DMS153 treated with DMSO at 0.1 percent for 48 hours (cell line): ENCODE measurements at regions not wholly inside any gene's neighbourhood (a gene's known extent, or its start where the extent isn't known, plus 50 kb on each side); places are given as distances from the start of the nearest gene placed in this dataset.
"Not testable (repeated sequence)": the region's sequence is repeated elsewhere in the genome, so short reads cannot be mapped to it uniquely, and the experiment has no call there.

Experiments
- DNase-seq: peaks from one replicate; lab custom pipeline; 2025; ENCODE audit not compliant: unreplicated experiment; lab: John Stamatoyannopoulos, UW

- DNase-seq: no peak
These were observed 187.8 kb downstream of the ZNF516 start for GRCh38 chr18:76307293-76307690.

DNA sequence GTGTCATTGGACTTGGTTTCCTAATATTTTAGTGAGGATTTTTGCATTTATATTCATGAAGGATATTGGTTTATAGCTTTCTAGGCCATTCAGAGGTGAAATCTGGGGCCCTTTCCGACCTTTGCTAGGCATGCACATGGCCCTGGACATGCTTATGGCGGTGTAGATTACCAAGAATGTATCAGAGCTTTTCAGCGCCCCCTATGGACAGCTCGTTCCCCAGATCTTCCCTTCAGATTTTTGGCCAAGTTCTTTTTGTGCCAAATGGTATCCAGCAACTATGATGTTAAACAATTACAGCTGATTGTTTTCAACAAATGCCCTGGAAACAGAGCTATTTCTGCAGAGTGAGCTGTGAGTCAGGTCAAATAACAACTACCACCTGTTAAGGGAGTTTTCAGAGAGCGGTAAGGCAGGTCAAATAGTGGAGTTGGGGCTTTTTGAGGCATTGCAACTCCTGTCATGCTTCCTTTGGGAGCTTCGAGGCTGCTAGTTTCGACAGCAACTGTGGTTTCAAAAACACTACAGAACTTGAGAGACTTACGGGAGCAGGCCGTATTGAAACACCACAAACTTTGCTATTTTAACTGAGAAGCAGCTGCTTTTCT lies 188.3 kb downstream of the ZNF516 start:
- DNase-seq: no peak

- no peak for DNase-seq
These were observed 209.2 kb downstream of the ZNF516 start for GRCh38 chr18:76285866-76286265.

GRCh38 chr18:76281565-76281964 lies 213.5 kb downstream of the ZNF516 start:
- DNase-seq: no peak

GRCh38 chr18:76277801-76278200 lies 217.2 kb downstream of the ZNF516 start:
- DNase-seq: no peak

- no peak for DNase-seq
These were observed 219.2 kb downstream of the ZNF516 start for GRCh38 chr18:76275727-76276313.

DNA sequence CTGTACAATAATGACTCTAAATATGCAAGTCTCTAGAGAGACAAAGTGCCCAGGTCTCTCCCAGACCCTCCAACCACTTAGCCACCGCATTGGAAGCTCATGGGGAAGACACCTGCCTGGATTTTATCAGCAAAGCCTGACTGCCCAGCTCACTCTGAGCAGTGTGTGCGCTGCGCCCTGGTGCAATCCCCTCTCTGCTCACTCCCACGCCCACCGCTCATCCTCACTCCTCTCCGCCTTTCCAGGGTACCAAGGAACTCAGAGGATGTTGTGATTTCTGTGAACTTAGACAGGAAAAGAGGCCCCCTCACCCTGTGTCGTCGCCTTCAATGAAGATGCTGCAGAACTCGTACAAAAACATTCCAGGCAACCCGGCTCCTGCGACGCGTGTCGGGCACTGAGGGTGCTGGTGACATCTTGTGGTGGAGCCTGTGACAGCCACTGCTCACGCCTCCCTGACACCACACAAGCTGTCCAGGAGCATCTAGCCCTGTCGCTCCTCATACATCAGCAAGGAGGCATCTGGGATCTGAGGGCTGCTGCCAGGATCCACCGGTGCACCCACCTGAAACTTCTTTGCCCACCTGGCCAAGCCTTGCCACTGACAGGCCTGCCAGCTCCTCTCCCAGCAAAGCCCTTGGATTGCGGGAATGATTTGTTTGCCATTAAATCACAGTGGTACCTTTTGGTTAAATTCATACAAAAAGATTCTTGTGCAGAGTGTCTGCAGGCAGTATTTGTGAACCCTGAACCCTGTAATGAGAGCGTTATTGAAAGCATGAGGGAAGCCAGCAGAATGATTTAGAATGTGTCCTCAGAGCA lies 220.4 kb downstream of the ZNF516 start:
- DNase-seq: no peak

DNA sequence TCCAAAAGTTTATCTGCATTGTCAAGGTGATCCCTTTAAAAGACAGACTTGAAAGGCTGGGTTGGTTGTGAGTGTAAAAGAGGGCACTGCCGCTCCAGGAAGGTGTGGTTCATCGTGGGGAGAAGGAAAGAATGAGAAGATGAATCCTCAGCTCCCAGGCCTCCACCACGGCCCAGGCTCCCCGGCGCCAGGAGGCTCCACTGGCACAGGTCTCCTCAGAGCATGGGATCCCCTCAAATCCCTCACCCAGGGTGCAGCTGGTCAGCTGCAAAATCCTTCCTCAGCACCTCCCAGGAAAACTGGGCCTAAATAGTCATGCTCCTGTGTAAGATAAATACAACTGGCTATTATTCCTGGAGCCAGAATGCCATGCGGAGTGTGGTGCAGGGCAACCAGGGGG lies 221.1 kb downstream of the ZNF516 start:
- no peak for DNase-seq

- no peak for DNase-seq
These were observed 222.0 kb downstream of the ZNF516 start for GRCh38 chr18:76273036-76273545.

DNA sequence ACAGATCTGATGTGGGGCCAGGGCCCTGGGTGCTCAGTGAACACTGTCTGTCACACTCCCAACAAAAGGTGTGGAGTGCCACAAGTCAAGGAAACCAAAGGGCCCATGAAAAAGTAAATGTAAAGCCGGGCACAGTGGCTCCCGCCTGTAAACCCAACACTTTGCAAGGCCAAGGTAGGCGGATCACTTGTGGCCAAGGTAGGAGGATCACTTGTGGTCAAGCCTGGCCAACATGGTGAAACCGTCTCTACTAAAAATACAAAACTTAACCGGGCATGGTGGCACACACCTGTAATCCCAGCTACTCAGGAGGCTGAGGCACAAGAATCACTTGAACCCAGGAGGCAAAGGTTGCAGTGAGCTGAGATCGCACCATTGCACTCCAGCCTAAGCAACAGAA lies 227.6 kb downstream of the ZNF516 start:
- DNase-seq: not testable (repeated sequence)

DNA sequence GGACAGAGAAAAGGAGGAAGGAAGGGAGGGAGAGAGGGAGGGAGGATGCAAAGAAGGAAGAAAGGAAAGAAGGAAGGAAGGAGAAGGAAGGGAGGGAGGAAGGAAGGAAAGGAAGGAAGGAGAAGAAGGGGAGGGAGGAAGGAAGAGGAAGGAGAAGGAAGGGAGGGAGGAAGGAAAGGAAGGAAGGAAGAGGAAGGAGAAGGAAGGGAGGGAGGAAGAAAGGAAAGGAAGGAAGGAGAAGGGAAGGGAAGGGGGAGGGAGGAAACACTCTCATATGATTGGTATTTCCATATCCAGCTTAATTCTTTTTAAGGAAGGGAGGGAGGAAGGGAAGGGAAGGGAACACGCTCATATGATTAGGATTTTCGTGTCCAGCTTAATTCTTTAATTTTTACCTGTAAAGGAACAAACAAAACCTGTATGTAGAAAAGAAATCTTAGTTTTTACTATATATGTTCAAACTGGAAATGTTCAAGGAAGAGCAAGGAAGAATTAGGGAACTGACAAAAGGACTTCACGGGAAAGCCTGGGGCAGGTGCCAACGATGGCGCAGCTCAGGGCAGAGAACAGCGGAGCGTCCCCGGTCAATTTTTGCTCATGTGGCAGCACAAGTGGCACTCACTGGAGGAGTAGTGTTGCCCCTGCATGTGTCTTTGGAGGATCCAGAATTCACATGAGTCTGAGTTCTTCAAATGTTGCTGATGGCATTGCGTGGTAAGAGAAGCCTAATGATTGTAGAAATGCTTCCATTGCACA lies 228.6 kb downstream of the ZNF516 start:
- DNase-seq: no peak

GRCh38 chr18:76265497-76266235 lies 229.4 kb downstream of the ZNF516 start:
- DNase-seq: no peak

DNA sequence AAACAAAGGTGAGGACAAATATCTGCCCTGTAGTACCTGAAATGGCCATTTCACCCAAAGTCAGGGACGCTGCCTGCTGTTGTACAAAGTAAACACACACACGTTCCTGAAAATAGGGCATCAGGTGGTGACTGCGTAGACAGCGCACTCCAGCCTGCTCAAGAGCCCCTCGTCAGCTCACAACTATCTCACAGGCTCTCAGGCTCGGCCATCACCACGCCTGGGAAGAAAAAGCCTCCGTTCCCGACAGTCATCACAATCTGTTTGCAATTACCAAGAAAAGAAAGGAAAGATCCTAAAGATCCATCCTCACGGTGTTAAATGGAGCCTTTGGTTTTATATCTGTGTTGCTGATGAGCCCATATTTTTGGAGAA lies 230.2 kb downstream of the ZNF516 start:
- no peak for DNase-seq

DNA sequence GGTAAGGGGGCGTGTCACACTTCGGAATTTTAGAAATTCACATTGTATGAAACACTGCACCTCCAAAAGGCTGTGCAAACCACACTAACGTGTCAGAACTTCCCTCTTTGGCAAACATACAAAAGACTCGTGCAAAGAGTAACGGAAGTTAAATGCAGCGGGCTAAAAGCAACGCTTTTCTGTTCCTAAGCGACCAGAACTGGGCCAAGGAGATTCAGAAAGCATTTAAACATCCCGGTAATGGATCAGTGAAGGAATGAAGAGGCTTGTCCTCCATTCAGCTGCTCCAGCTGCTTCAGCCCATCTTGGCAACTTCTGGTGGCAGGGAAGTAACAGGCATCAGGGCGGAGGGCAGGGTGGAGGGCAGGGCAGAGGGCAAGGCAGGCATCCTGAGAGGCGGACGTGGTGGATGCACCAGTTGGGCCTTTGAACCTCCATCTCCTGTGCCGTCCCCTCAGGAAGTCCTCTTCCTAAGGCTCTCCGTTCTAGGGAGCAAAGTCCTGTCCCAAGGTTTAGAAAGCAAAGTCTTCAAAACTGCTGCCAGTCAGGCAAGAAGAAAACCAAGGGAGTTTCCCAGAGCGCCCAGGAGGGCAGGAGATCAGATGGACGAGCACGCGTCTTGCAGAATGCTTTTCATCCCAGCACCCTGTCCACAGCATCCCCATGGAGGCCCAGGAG lies 230.7 kb downstream of the ZNF516 start:
- DNase-seq: no peak

- DNase-seq: no peak
These were observed 231.7 kb downstream of the ZNF516 start for GRCh38 chr18:76263046-76264005.

- no peak for DNase-seq
These were observed 234.0 kb downstream of the ZNF516 start for GRCh38 chr18:76260941-76261472.

DNA sequence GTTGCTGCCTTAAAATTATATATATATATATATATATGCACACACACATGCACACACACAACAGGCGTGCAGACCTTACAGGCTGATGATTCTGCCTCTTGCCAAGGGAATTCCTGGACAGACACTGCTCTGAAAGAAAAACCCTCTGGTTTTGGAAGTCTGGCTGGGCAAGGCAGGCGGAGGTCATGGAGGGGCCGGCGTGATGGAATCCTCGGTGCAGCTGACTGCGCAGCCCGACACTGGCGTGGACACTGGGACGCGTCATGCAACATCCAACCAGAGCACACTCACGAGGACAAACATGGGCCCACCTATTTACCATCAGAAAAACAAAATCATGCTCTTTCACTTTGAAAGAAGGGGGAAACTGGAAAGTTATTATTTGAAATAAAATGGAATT lies 235.3 kb downstream of the ZNF516 start:
- DNase-seq: no peak

DNA sequence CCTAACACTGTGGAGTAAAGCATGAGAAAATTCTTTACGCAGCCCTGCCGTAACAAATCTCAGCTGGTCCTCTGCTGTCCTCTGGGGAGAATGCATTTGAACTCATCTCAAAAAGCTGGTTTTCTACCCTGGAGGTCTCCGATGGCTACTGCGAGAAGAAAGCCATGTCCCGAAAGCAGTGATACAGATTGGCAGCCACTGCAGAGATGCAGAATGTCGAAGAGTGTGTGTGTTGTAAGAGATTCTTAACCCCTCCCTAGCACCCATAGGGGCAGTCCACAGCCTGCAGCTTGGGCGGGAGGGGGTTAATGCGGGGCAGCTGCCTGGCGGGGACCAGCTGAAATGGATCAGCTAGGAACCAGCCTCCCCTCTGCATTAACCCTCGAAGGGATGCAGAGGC lies 235.9 kb downstream of the ZNF516 start:
- no peak for DNase-seq

- no peak for DNase-seq
These were observed 236.8 kb downstream of the ZNF516 start for GRCh38 chr18:76258209-76258608.
